H1 (cell line): ENCODE measurements at regions not wholly inside any gene's neighbourhood (a gene's known extent, or its start where the extent isn't known, plus 50 kb on each side); places are given as distances from the start of the nearest gene placed in this dataset.

Source experiments
- CTCF ChIA-PET: fragments of 300-600 bp; sonication (Branson Sonifier 250); formaldehyde crosslinking; loops from one replicate; lab custom pipeline; 2021; ENCODE audit not compliant: partially characterized antibody; lab: Charles Lee
- POLR2A ChIA-PET: fragments of 300-600 bp; sonication (Branson Sonifier 250); formaldehyde crosslinking; loops from one replicate; lab custom pipeline; 2021; ENCODE audit warnings: inconsistent platforms; ENCODE audit not compliant: partially characterized antibody; lab: Charles Lee
- DNase-seq, 2 experiments: peaks; one replicate each; pipeline versions ENCODE4 v3.0.0 to v3.0.0-alpha.2; 2010 to 2022; ENCODE audit warnings: low spot score in 2 of 2, low read depth in 1 of 2, mixed read lengths in 1 of 2
- FAIRE-seq: peaks from 2 replicates; lab custom pipeline; 2011; peaks lifted over from hg19 to GRCh38; lab: Jason Lieb, UNC
- H2AFZ ChIP-seq: 2 replicates; pipeline ENCODE4 v1.8.1; 2012; ENCODE audit warnings: low read length, inconsistent platforms
- H2AK5ac ChIP-seq: 2 replicates; pipeline ENCODE4 v1.6.1; 2013; ENCODE audit warnings: low read depth, low read length
- H2BK120ac ChIP-seq: replicated peaks from 2 replicates; pipeline ENCODE3; 2013; ENCODE audit warnings: low read depth, low read length, inconsistent platforms
- H2BK12ac ChIP-seq: 2 replicates; pipeline ENCODE4 v1.6.1; 2013; ENCODE audit warnings: low read depth, low read length
- H2BK15ac ChIP-seq: 2 replicates; pipeline ENCODE4 v1.6.1; 2013; ENCODE audit warnings: low read length
- H2BK20ac ChIP-seq: 2 replicates; pipeline ENCODE4 v1.6.1; 2013; ENCODE audit warnings: low read length
- H2BK5ac ChIP-seq: 2 replicates; pipeline ENCODE4 v1.6.1; 2013; ENCODE audit warnings: low read depth, low read length
- H3K14ac ChIP-seq: 2 replicates; pipeline ENCODE4 v1.6.1; 2013; ENCODE audit warnings: inconsistent platforms; ENCODE audit not compliant: insufficient read length
- H3K18ac ChIP-seq: 2 replicates; pipeline ENCODE4 v1.6.1; 2013; ENCODE audit warnings: low read length; ENCODE audit errors: extremely low read depth
- H3K23ac ChIP-seq: 2 replicates; pipeline ENCODE4 v1.6.1; 2013; ENCODE audit warnings: inconsistent platforms; ENCODE audit not compliant: insufficient read length
- H3K23me2 ChIP-seq: 2 replicates; pipeline ENCODE4 v1.6.1; 2013; ENCODE audit warnings: low read depth, low read length
- H3K27ac ChIP-seq: 2 replicates; pipeline ENCODE4 v1.6.1; 2011; ENCODE audit warnings: low read depth, low read length, inconsistent platforms
- H3K27me3 ChIP-seq, 4 experiments: replicated peaks in 1 of 4; 1 replicate in 1 of 4; 2 replicates in 3 of 4; pipeline versions ENCODE4 v1.6.1 to v1.8.1; 2011 to 2013; ENCODE audit warnings: low read length in 3 of 4, mild to moderate bottlenecking in 3 of 4, inconsistent platforms in 2 of 4, mixed read lengths in 2 of 4, moderate library complexity in 1 of 4; ENCODE audit not compliant: control insufficient read depth in 3 of 4, insufficient read depth in 3 of 4; ENCODE audit errors: extremely low read depth in 1 of 4
- H3K36me3 ChIP-seq, 4 experiments: 2 replicates each; pipeline versions ENCODE4 v1.6.1 to v1.8.1; 2011 to 2013; ENCODE audit warnings: mild to moderate bottlenecking in 4 of 4, low read length in 3 of 4, moderate library complexity in 2 of 4, control low read depth in 1 of 4, inconsistent platforms in 1 of 4; ENCODE audit not compliant: insufficient read depth in 4 of 4, control insufficient read depth in 2 of 4
- H3K4ac ChIP-seq: replicated peaks from 2 replicates; pipeline ENCODE3; 2013; ENCODE audit warnings: low read length, low read depth, mixed read lengths, inconsistent platforms; ENCODE audit not compliant: insufficient read length
- H3K4me1 ChIP-seq, 4 experiments: replicated peaks in 1 of 4; 1 replicate in 1 of 4; 2 replicates in 3 of 4; pipeline versions ENCODE4 v1.6.1 to v1.8.1; 2011 to 2013; ENCODE audit warnings: low read length in 3 of 4, inconsistent platforms in 2 of 4, mixed read lengths in 1 of 4; ENCODE audit not compliant: insufficient read depth in 4 of 4, control insufficient read depth in 3 of 4
- H3K4me2 ChIP-seq, 2 experiments: 2 replicates each; pipeline versions ENCODE4 v1.6.1 to v1.8.1; 2011 to 2013; ENCODE audit warnings: low read depth in 2 of 2, low read length in 2 of 2, control low read depth in 1 of 2, inconsistent platforms in 1 of 2, mild to moderate bottlenecking in 1 of 2; ENCODE audit not compliant: insufficient read depth in 1 of 2
- H3K4me3 ChIP-seq, 4 experiments: fragments of 200-600, 300-600 bp in 1 of 4; sonication (generic), shearing (Covaris generic), sonication (Bioruptor Twin) in 1 of 4; 2 replicates each; pipeline versions ENCODE4 v1.5.1 to v1.8.1; 2011 to 2016; ENCODE audit warnings: low read length in 4 of 4, low read depth in 3 of 4, control low read depth in 2 of 4, inconsistent platforms in 2 of 4, mild to moderate bottlenecking in 2 of 4, mixed read lengths in 1 of 4, moderate library complexity in 1 of 4; ENCODE audit not compliant: insufficient read depth in 2 of 4; ENCODE audit errors: extremely low read depth in 1 of 4
- H3K56ac ChIP-seq: replicated peaks from 2 replicates; pipeline ENCODE3; 2013; ENCODE audit warnings: low read depth, mild to moderate bottlenecking, mixed read lengths, low read length, inconsistent platforms; ENCODE audit not compliant: insufficient read length
- H3K79me1 ChIP-seq: 2 replicates; pipeline ENCODE4 v1.6.1; 2013; ENCODE audit warnings: low read depth, low read length, control low read depth
- H3K79me2 ChIP-seq, 2 experiments: 2 replicates each; pipeline versions ENCODE4 v1.6.1 to v1.8.1; 2012 to 2013; ENCODE audit warnings: low read length in 2 of 2, mild to moderate bottlenecking in 2 of 2, inconsistent platforms in 1 of 2; ENCODE audit not compliant: insufficient read depth in 2 of 2, control insufficient read depth in 1 of 2
- H3K9ac ChIP-seq, 4 experiments: replicated peaks in 1 of 4; 1 replicate in 1 of 4; 2 replicates in 3 of 4; pipeline versions ENCODE4 v1.6.1 to v1.8.1; 2011 to 2013; ENCODE audit warnings: low read depth in 3 of 4, low read length in 3 of 4, control low read depth in 2 of 4, mild to moderate bottlenecking in 2 of 4, moderate library complexity in 2 of 4, inconsistent platforms in 1 of 4; ENCODE audit errors: extremely low read depth in 1 of 4
- H3K9me3 ChIP-seq, 2 experiments: 2 replicates each; pipeline versions ENCODE4 v1.6.1 to v1.8.1; 2012 to 2013; ENCODE audit warnings: mild to moderate bottlenecking in 2 of 2, moderate library complexity in 2 of 2, control low read depth in 1 of 2, inconsistent platforms in 1 of 2, low read depth in 1 of 2, low read length in 1 of 2, mixed read lengths in 1 of 2; ENCODE audit not compliant: insufficient read depth in 2 of 2
- H4K20me1 ChIP-seq, 2 experiments: replicated peaks in 1 of 2; 2 replicates each; pipeline versions ENCODE3 to v1.8.1; 2011 to 2013; ENCODE audit warnings: inconsistent platforms in 2 of 2, low read length in 2 of 2, mild to moderate bottlenecking in 1 of 2; ENCODE audit not compliant: insufficient read depth in 2 of 2, control insufficient read depth in 1 of 2
- H4K5ac ChIP-seq: 2 replicates; pipeline ENCODE4 v1.6.1; 2013; ENCODE audit warnings: low read length, low read depth, mixed read lengths, inconsistent platforms; ENCODE audit not compliant: insufficient read length
- H4K8ac ChIP-seq: 2 replicates; pipeline ENCODE4 v1.8.0; 2013; ENCODE audit warnings: mild to moderate bottlenecking, moderate library complexity, low read length, inconsistent platforms; ENCODE audit not compliant: insufficient read depth; ENCODE audit errors: extremely low read depth
- H4K91ac ChIP-seq: replicated peaks from 2 replicates; pipeline ENCODE3; 2013; ENCODE audit warnings: low read length, mixed read lengths, inconsistent platforms; ENCODE audit not compliant: insufficient read length
- BACH1 ChIP-seq: IDR thresholded peaks from 2 replicates; pipeline ENCODE4 v1.6.1; 2012; ENCODE audit warnings: low read length, improper control_type of control experiment
- EP300 ChIP-seq, 2 experiments: IDR thresholded peaks; 1 replicate in 1 of 2; 2 replicates in 1 of 2; pipeline ENCODE4 v1.6.1; 2011 to 2012; ENCODE audit warnings: low read depth in 2 of 2, low read length in 2 of 2, mild to moderate bottlenecking in 2 of 2, borderline replicate concordance in 1 of 2, inconsistent platforms in 1 of 2, moderate library complexity in 1 of 2
- HDAC2 ChIP-seq, 2 experiments: fragments of 300-600 bp in 1 of 2; sonication (generic) in 1 of 2; IDR thresholded peaks; 2 replicates each; pipeline ENCODE4 v1.6.1; 2011 to 2012; ENCODE audit warnings: low read depth in 2 of 2, low read length in 2 of 2, mild to moderate bottlenecking in 2 of 2, moderate library complexity in 2 of 2, borderline replicate concordance in 1 of 2, inconsistent platforms in 1 of 2
- RFX5 ChIP-seq: IDR thresholded peaks from 2 replicates; pipeline ENCODE4 v1.6.1; 2011; ENCODE audit warnings: low read depth, low read length, improper control_type of control experiment, borderline replicate concordance
- TBP ChIP-seq: IDR thresholded peaks from 2 replicates; pipeline ENCODE4 v1.6.1; 2011; ENCODE audit warnings: low read depth, low read length, improper control_type of control experiment
- WGBS, 2 experiments: shearing (Covaris generic) in 1 of 2; methylation state at CpG; one replicate each; pipeline versions ENCODE4 v1.1.6 to v1.1.7; 2013 to 2015; ENCODE audit warnings: low lambda C conversion rate in 2 of 2, mixed read lengths in 2 of 2, inconsistent platforms in 1 of 2, low coverage in 1 of 2, missing lambda C conversion rate in 1 of 2; ENCODE audit not compliant: insufficient replicate concordance in 2 of 2, insufficient coverage in 1 of 2, insufficient read length in 1 of 2; ENCODE audit errors: extremely low coverage in 1 of 2, missing lambda C conversion rate in 1 of 2; 5-methylcytosine and 5-hydroxymethylcytosine counted together

DNA sequence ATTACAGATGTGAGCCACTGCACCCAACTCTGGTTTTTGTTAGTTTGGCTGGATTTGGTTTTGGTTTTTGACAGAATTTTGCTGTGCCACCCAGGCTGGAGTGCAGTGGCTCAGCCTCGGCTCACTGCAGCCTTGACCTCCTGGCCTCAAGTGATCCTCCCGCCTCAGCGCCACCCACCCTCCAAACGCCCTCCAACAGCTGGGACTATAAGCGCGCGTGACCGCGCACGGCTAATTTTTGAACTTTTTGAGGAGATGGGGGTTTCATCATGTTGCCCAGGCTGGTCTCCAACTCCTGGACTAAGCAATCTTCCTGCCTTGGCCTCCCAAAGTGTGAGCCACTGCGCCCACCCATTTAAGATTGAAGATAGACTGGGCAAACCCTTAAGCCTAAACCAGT lies 84.4 kb upstream of the RPRML start:
- H2BK120ac ChIP-seq = no peak overlapping the region
- H3K36me3 ChIP-seq = no peaks in the 10 kb centered on the region
- POLR2A ChIA-PET = no interaction called here
- no peak overlapping the region for H2BK5ac ChIP-seq
- H2AFZ ChIP-seq = no peak overlapping the region
- no peak overlapping the region for H3K27ac ChIP-seq
- no peaks in the 10 kb centered on the region for H3K79me1 ChIP-seq
- TF ChIP-seq HDAC2 (IDR thresholded peaks at IDR 0.05; ENCODE audit: borderline replicate concordance in 1 of 2, low read depth in 2 of 2, low read length in 2 of 2) (no peak), EP300 (IDR thresholded peaks at IDR 0.05; ENCODE audit: borderline replicate concordance in 1 of 2, low read depth in 2 of 2, low read length in 2 of 2) (no peak), RFX5 (no peak), TBP (no peak), BACH1 (no peak)
- no peak overlapping the region for H4K91ac ChIP-seq
- no peak overlapping the region; the same call in 1 of the 2 replicates for H3K18ac ChIP-seq
- no peak overlapping the region for H3K4me2 ChIP-seq
- no peak overlapping the region for H2BK20ac ChIP-seq
- H4K8ac ChIP-seq = no peak overlapping the region
- no peak overlapping the region for H3K14ac ChIP-seq
- H3K9ac ChIP-seq = no peak overlapping the region
- WGBS, 2 experiments = 97% methylated on average over 11 of the region's 11 CpGs; no CpG with 5 or more reads in 1 of the 2 experiments
- H3K4ac ChIP-seq = no peak overlapping the region
- H3K23ac ChIP-seq = no peak overlapping the region
- no peak overlapping the region for H2BK15ac ChIP-seq
- no peaks in the 10 kb centered on the region for H3K9me3 ChIP-seq
- CTCF ChIA-PET = interaction anchor here (1.1 kb wide), 1 partner anchor 251 kb away, joined by 3 read pairs; no protein-coding TSS in a partner anchor
- no peak overlapping the region for H2AK5ac ChIP-seq
- H3K4me1 ChIP-seq = peaks cover 0 to 10% (median 2%) of the 10 kb centered on the region in 4 experiments; a peak in 3 of 7 replicates
- H3K23me2 ChIP-seq = no peaks in the 10 kb centered on the region
- H3K4me3 ChIP-seq = no peak overlapping the region
- H3K79me2 ChIP-seq = no peaks in the 10 kb centered on the region
- H3K56ac ChIP-seq = no peak overlapping the region
- DNase-seq (no peak), FAIRE-seq (no peak)
- no peak overlapping the region for H2BK12ac ChIP-seq
- H4K5ac ChIP-seq = no peak overlapping the region
- H4K20me1 ChIP-seq = no peaks in the 10 kb centered on the region
- no peaks in the 10 kb centered on the region for H3K27me3 ChIP-seq
